Fibroblast of lung (primary cell): ENCODE measurements at regions not wholly inside any gene's neighbourhood (a gene's known extent, or its start where the extent isn't known, plus 50 kb on each side); places are given as distances from the start of the nearest gene placed in this dataset.

Experiments used
- DNase-seq, 2 donors: peaks; one replicate each; pipeline versions ENCODE4 v3.0.0 to v3.0.0-alpha.2; 2010; ENCODE audit warnings: low read depth in 2 of 2
- H2AFZ ChIP-seq: 2 replicates; pipeline ENCODE4 v1.5.1; 2012; ENCODE audit warnings: low read length, control low read depth, inconsistent platforms
- H3K27ac ChIP-seq: 2 replicates; pipeline ENCODE4 v1.5.1; 2011; ENCODE audit warnings: low read length, control low read depth; ENCODE audit not compliant: insufficient read depth
- H3K27me3 ChIP-seq: 2 replicates; pipeline ENCODE4 v1.5.1; 2011; ENCODE audit warnings: mild to moderate bottlenecking, low read length; ENCODE audit not compliant: control insufficient read depth, insufficient read depth
- H3K36me3 ChIP-seq: 2 replicates; pipeline ENCODE4 v1.5.1; 2011; ENCODE audit warnings: low read length; ENCODE audit not compliant: control insufficient read depth, insufficient read depth
- H3K4me1 ChIP-seq: 2 replicates; pipeline ENCODE4 v1.5.1; 2011; ENCODE audit warnings: low read length; ENCODE audit not compliant: control insufficient read depth, insufficient read depth; ENCODE audit errors: extremely low read depth
- H3K4me2 ChIP-seq: 2 replicates; pipeline ENCODE4 v1.5.1; 2011; ENCODE audit warnings: low read length, control low read depth; ENCODE audit not compliant: insufficient read depth; ENCODE audit errors: extremely low read depth
- H3K4me3 ChIP-seq, 4 experiments: fragments of 200-600 bp in 1 of 4; sonication (generic) in 1 of 4; replicated peaks in 1 of 4; 2 replicates each; pipeline ENCODE4 v1.5.1; 2011 to 2016; ENCODE audit warnings: low read length in 4 of 4, low read depth in 3 of 4, mild to moderate bottlenecking in 3 of 4, control low read depth in 2 of 4, inconsistent platforms in 1 of 4, mixed read lengths in 1 of 4; ENCODE audit not compliant: insufficient read depth in 1 of 4; ENCODE audit errors: control extremely low read depth in 1 of 4
- H3K79me2 ChIP-seq: 2 replicates; pipeline ENCODE4 v1.5.1; 2012; ENCODE audit warnings: mild to moderate bottlenecking, low read length, inconsistent platforms; ENCODE audit not compliant: control insufficient read depth, insufficient read depth
- H3K9ac ChIP-seq: 2 replicates; pipeline ENCODE4 v1.5.1; 2011; ENCODE audit warnings: mild to moderate bottlenecking, low read length, control low read depth; ENCODE audit not compliant: insufficient read depth
- H3K9me3 ChIP-seq: 2 replicates; pipeline ENCODE4 v1.5.1; 2012; ENCODE audit warnings: low read depth, low read length; ENCODE audit not compliant: control insufficient read depth, insufficient read depth
- H4K20me1 ChIP-seq: 2 replicates; pipeline ENCODE4 v1.5.1; 2011; ENCODE audit warnings: low read length; ENCODE audit not compliant: control insufficient read depth, insufficient read depth; ENCODE audit errors: extremely low read depth
- EZH2 ChIP-seq: IDR thresholded peaks from 2 replicates; pipeline ENCODE4 v1.5.1; 2012; ENCODE audit warnings: low read length, control low read depth, mild to moderate bottlenecking; ENCODE audit errors: missing control alignments
- TF ChIP-seq, protein P1 (sequence below), 2 donors: IDR thresholded peaks in 1 of 2; conservative IDR thresholded peaks in 1 of 2; 1 replicate in 1 of 2; 2 replicates in 1 of 2; pipeline ENCODE4 v1.5.1; 2011 to 2012; ENCODE audit warnings: low read length in 2 of 2, control low read depth in 1 of 2, inconsistent platforms in 1 of 2, low read depth in 1 of 2, mild to moderate bottlenecking in 1 of 2

GRCh38 chr22:47996446-47996857 lies 1234.0 kb downstream of the TBC1D22A start:
- Histone ChIP-seq H2AFZ (no peak overlapping the region), H3K9ac (no peak overlapping the region), H3K9me3 (no peaks in the 10 kb centered on the region), H3K27ac (no peak overlapping the region), H3K79me2 (no peaks in the 10 kb centered on the region), H3K4me3 (no peak overlapping the region), H4K20me1 (no peaks in the 10 kb centered on the region), H3K27me3 (no peaks in the 10 kb centered on the region), H3K36me3 (no peaks in the 10 kb centered on the region), H3K4me1 (no peaks in the 10 kb centered on the region), H3K4me2 (no peak overlapping the region)
- TF ChIP-seq, protein P1, sequence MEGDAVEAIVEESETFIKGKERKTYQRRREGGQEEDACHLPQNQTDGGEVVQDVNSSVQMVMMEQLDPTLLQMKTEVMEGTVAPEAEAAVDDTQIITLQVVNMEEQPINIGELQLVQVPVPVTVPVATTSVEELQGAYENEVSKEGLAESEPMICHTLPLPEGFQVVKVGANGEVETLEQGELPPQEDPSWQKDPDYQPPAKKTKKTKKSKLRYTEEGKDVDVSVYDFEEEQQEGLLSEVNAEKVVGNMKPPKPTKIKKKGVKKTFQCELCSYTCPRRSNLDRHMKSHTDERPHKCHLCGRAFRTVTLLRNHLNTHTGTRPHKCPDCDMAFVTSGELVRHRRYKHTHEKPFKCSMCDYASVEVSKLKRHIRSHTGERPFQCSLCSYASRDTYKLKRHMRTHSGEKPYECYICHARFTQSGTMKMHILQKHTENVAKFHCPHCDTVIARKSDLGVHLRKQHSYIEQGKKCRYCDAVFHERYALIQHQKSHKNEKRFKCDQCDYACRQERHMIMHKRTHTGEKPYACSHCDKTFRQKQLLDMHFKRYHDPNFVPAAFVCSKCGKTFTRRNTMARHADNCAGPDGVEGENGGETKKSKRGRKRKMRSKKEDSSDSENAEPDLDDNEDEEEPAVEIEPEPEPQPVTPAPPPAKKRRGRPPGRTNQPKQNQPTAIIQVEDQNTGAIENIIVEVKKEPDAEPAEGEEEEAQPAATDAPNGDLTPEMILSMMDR (conservative IDR thresholded peaks at IDR 0.05 in 1 of 2, IDR thresholded peaks at IDR 0.05 in 1 of 2; ENCODE audit: low read depth in 1 of 2, low read length in 2 of 2) = no peak
- TF ChIP-seq EZH2 = no peak
- no peak for DNase-seq

DNA sequence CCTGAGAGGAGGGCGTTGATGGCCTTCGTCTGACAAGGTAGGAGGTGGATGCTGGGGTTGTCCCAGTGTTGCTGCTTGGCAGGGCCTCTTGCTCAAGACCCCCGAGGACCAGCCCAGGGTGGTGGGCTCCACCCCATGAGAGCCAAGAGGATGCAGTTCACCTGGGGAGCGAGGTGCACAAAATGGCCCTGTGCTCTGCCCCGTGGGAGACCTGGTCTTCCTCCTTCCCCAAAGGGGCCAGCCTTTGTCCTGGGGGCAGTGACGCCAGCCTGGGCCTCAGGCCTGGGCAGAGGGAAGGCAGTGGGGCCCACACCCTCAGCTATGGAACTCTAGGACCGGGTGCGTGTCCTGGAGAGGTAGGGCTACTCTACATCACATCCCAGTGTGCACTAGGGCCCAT lies 1233.3 kb downstream of the TBC1D22A start:
- no peaks in the 10 kb centered on the region for H3K36me3 ChIP-seq
- H3K9me3 ChIP-seq = no peaks in the 10 kb centered on the region
- no peak for DNase-seq

GRCh38 chr22:47995264-47995627 lies 1232.8 kb downstream of the TBC1D22A start:
- Histone ChIP-seq H3K79me2 (no peaks in the 10 kb centered on the region), H3K4me3 (no peak overlapping the region), H3K9ac (no peak overlapping the region), H3K27me3 (no peaks in the 10 kb centered on the region), H3K27ac (no peak overlapping the region), H4K20me1 (no peaks in the 10 kb centered on the region), H3K9me3 (no peaks in the 10 kb centered on the region), H3K4me2 (no peak overlapping the region), H3K36me3 (no peaks in the 10 kb centered on the region), H3K4me1 (no peaks in the 10 kb centered on the region), H2AFZ (no peak overlapping the region)
- TF ChIP-seq, protein P1 (conservative IDR thresholded peaks at IDR 0.05 in 1 of 2, IDR thresholded peaks at IDR 0.05 in 1 of 2; ENCODE audit: low read depth in 1 of 2, low read length in 2 of 2) = no peak
- TF ChIP-seq EZH2 = no peak
- DNase-seq = no peak

More for the DNA sequence above, 1233.3 kb downstream of the TBC1D22A start:
- H3K27me3 ChIP-seq = no peaks in the 10 kb centered on the region
- H3K27ac ChIP-seq = no peak overlapping the region
- no peaks in the 10 kb centered on the region for H3K79me2 ChIP-seq
- no peak overlapping the region for H3K4me3 ChIP-seq
- no peak overlapping the region for H3K9ac ChIP-seq
- H3K4me1 ChIP-seq = no peaks in the 10 kb centered on the region
- H3K4me2 ChIP-seq = no peak overlapping the region
- no peak for TF ChIP-seq EZH2
- TF ChIP-seq, protein P1 (conservative IDR thresholded peaks at IDR 0.05 in 1 of 2, IDR thresholded peaks at IDR 0.05 in 1 of 2; ENCODE audit: low read depth in 1 of 2, low read length in 2 of 2) = no peak
- no peaks in the 10 kb centered on the region for H4K20me1 ChIP-seq
- H2AFZ ChIP-seq = no peak overlapping the region
